ENCODE measurements at regions not wholly inside any gene's neighbourhood (a gene's known extent, or its start where the extent isn't known, plus 50 kb on each side); places are given as distances from the start of the nearest gene placed in this dataset.

GRCh38 chr15:38860674-38861073 is 296.1 kb upstream of the RASGRP1 start:
- peak; percentile 27 for DNase-seq (ENCODE audit: low spot score)

GRCh38 chr15:38861108-38861507 is 296.5 kb upstream of the RASGRP1 start:
- no peak for DNase-seq (ENCODE audit: low spot score)

DNA sequence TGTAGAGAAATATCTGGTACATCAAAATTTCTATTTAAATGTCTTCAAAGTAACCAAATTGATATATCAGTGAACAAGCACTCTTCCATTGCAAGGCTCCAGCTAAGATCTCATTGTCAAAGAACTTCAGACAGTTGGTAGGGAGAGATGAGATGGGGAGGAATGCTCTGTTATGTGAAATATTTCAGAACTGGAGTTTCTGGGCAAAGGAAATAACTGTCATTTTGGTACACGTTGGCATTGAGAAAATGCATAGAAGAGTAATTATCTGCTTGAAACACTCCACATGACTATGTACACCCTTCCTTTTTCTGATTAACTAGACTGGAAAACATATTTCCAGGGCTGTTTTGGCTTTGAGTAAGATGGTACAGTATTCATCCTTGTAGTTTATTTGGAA is 297.5 kb upstream of the RASGRP1 start:
- DNase-seq (ENCODE audit: low spot score), result no peak

GRCh38 chr15:38863381-38863780 is 298.8 kb upstream of the RASGRP1 start:
- DNase-seq (ENCODE audit: low spot score), result no peak

- DNase-seq (ENCODE audit: low spot score), result no peak
Measured at GRCh38 chr15:38864122-38864521, 299.5 kb upstream of the RASGRP1 start.

- DNase-seq (ENCODE audit: low spot score), result peak; percentile 83
Measured at GRCh38 chr15:38864827-38865581, 300.4 kb upstream of the RASGRP1 start.

GRCh38 chr15:38867556-38867955 is 302.9 kb upstream of the RASGRP1 start:
- no peak for DNase-seq (ENCODE audit: low spot score)

- peak; percentile 77 for DNase-seq (ENCODE audit: low spot score)
Measured at GRCh38 chr15:38868326-38869114, 303.9 kb upstream of the RASGRP1 start.

- no peak for DNase-seq (ENCODE audit: low spot score)
Measured at GRCh38 chr15:38871638-38872037, 307.0 kb upstream of the RASGRP1 start.

- no peak for DNase-seq (ENCODE audit: low spot score)
Measured at GRCh38 chr15:38872732-38873131, 308.1 kb upstream of the RASGRP1 start.

GRCh38 chr15:38873158-38873557 is 308.5 kb upstream of the RASGRP1 start:
- no peak for DNase-seq (ENCODE audit: low spot score)

DNA sequence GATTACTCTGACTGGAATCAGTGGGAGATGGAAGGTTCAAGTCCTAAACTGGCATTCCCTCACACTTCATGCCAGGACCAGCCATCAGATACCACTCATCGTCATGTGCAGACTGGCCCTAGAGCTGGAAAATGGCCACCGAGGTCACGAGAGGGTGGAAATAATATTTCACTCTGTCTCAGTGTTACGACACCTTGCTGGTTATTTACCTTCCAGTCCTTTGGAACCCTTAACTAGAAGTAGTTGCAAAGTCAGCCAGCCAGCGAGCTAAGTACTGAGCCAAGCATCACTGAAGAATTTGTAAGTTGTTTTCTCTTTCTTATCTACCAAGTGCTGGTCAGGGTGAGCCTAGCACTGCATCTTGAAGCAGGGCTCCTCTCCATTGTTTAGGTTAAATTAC is 309.9 kb upstream of the RASGRP1 start:
- DNase-seq (ENCODE audit: low spot score), result no peak

DNA sequence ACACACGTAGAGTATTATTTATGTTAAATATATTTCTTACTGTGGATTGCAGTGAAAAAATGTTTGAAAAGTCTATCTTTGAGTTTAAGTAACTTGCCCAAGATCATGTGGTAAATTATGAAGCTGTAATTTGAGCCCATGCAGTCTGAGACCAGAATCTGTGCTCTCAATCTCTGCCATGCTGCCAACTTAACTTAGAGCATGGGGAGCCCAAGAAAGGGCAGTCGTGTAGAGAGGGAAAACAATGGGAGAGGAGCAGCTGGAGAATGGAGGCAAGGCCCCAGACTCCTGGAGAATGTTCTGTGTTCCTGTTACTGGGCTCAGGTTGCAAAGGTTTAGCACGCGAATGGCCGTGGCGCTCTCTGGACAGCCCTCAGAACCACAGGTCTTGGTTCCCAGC is 311.6 kb upstream of the RASGRP1 start:
- no peak for DNase-seq (ENCODE audit: low spot score)

DNA sequence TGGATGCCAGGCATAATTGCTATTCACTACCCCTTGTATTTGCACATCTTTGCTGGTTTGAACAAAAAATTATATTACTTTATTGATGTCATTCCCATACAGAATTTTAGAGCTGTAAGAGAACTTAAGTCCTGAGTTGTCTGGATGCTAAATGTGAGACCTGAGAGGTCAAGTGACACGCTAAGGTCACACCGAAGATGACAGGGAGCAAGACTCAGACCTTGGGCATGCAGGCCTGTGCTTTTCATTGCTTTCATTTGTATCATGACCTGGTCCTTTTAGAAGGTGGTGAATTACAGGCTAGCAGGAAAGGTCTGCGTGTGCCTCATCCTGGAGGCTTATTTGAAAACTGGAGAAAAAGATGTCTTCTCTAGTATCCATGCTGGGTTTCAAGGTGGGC is 312.0 kb upstream of the RASGRP1 start:
- DNase-seq (ENCODE audit: low spot score), result no peak

DNA sequence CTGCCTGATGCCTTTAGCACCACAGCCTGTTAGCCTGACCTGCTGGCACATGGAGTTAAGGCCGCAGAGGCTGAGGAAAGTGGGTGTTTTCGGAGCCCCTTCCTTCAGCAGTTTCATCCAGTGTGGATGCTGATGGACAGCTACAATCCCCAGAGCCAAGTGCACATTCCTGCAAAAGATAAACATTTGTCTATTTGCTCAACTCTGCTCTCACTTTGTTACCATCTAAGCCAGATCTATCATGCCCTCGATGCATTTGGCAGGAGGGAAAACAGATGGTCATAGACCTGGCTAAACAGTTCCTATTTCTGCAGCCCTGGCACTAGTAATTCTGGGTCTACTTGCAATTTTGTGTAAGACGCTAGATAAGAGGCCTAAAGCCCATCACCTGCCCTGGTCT is 312.9 kb upstream of the RASGRP1 start:
- DNase-seq (ENCODE audit: low spot score), result no peak

- DNase-seq (ENCODE audit: low spot score), result no peak
Measured at GRCh38 chr15:38878026-38878425, 313.4 kb upstream of the RASGRP1 start.

- DNase-seq (ENCODE audit: low spot score), result no peak
Measured at GRCh38 chr15:38878926-38879325, 314.3 kb upstream of the RASGRP1 start.

- DNase-seq (ENCODE audit: low spot score), result peak; percentile 35
Measured at GRCh38 chr15:38879909-38880471, 315.4 kb upstream of the RASGRP1 start.

DNA sequence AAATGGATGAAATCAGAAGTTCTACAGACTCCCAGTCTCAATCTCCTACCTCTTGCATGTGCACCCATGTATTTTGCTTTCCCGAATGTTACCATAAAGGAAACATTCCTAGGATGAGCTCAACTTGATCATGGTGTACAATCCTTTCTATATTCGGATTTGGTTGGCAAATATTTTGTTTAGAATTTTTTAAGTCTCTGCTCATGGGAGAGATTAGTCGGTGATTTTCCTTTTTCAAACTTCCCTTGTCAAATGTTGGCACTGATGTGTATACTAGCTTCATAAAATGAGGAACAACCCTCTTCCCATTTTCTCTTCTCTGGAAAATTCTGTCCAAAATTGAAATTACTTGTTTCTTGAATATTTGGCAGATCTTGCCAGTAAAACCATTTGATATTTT is 317.6 kb upstream of the RASGRP1 start:
- DNase-seq (ENCODE audit: low spot score), result no peak

GRCh38 chr15:38883987-38884386 is 319.4 kb upstream of the RASGRP1 start:
- DNase-seq (ENCODE audit: low spot score), result peak; percentile 17

DNA sequence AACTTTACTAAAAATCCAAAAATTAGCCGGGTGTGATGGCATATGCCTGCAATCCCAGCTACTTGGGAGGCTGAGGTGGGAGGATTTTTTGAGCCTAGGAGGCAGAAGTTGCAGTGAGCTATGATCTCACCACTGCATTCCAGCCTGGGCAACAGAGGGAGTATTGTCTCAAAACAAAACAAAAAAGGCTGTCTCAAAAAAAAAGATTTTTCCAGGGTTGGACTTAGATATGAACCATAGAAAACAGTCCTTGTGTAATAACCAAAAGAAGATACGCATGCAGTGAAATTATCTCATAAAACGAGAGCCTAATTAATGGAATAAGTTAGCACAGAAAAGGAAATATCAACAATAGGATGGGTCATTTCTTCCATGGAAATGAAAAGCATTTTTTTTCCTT is 320.4 kb upstream of the RASGRP1 start:
- DNase-seq (ENCODE audit: low spot score), result no peak

GRCh38 chr15:38885471-38885952 is 320.9 kb upstream of the RASGRP1 start:
- DNase-seq (ENCODE audit: low spot score), result no peak
